Adrenal gland (tissue), 9 donors: ENCODE measurements at regions not wholly inside any gene's neighbourhood (a gene's known extent, or its start where the extent isn't known, plus 50 kb on each side); places are given as distances from the start of the nearest gene placed in this dataset.

Source experiments
- DNase-seq, 7 donors: peaks; one replicate each; pipeline ENCODE4 v3.0.0-alpha.2; 2019 to 2020
- H3K27ac ChIP-seq, 5 donors: fragments of 200-600 bp; sonication (generic) in 4 of 5; 1 replicate in 3 of 5; 2 replicates in 2 of 5; pipeline versions ENCODE4 v1.5.1 to v1.8.0; 2016 to 2020; ENCODE audit warnings: mild to moderate bottlenecking in 1 of 5
- H3K27me3 ChIP-seq: fragments of 200-600 bp; 2 replicates; pipeline ENCODE4 v1.8.0; 2021
- H3K36me3 ChIP-seq, 2 donors: fragments of 200-600 bp; replicated peaks in 1 of 2; 1 replicate in 1 of 2; 2 replicates in 1 of 2; pipeline versions ENCODE4 v1.5.1 to v1.8.0; 2018 to 2022
- H3K4me1 ChIP-seq, 2 donors: fragments of 200-600 bp; replicated peaks in 1 of 2; 1 replicate in 1 of 2; 2 replicates in 1 of 2; pipeline versions ENCODE4 v1.5.1 to v1.8.0; 2018 to 2021
- H3K4me3 ChIP-seq, 4 donors: fragments of 200-600 bp; sonication (generic) in 3 of 4; one replicate each; pipeline ENCODE4 v1.5.1; 2016 to 2018
- H3K9me3 ChIP-seq, 3 donors: fragments of 200-600 bp; sonication (generic) in 1 of 3; replicated peaks in 1 of 3; 1 replicate in 2 of 3; 2 replicates in 1 of 3; pipeline versions ENCODE4 v1.5.1 to v1.8.0; 2016 to 2021
- CTCF ChIP-seq, 6 experiments: fragments of 450-650 bp in 4 of 6; fragments of 200-600 bp in 2 of 6; sonication (generic) in 1 of 6; IDR thresholded peaks; 1 replicate in 5 of 6; 2 replicates in 1 of 6; pipeline versions ENCODE4 v1.5.1 to v1.8.0; 2016 to 2021; ENCODE audit warnings: antibody characterized with exemption in 6 of 6, mild to moderate bottlenecking in 2 of 6, moderate library complexity in 1 of 6
- POLR2A ChIP-seq, 2 donors: fragments of 450-650 bp; IDR thresholded peaks; one replicate each; pipeline ENCODE4 v1.6.1; 2017; ENCODE audit warnings: antibody characterized with exemption in 2 of 2, mild to moderate bottlenecking in 2 of 2, moderate library complexity in 1 of 2
- WGBS, 4 donors: extraction: QIAGEN DNeasy Blood & Tissue Kit in 2 of 4; methylation state at CpG; one replicate each; pipeline versions ENCODE4 v1.1.5 to v1.1.7; 2013 to 2017; 5-methylcytosine and 5-hydroxymethylcytosine counted together
- intact Hi-C, 2 donors: fragments of 100-400 bp; cut with DNase I; formaldehyde crosslinking; loops; one replicate each; pipeline versions ENCODE4 v1.14.1 to v1.15.0; 2022 to 2023
- donor health status: healthy with polysubstance abuse.
- donor health status: Bipolar disorder and iron deficiency.
- donor health status: DM: yes; HTN: yes; CAD: no.
- donor health status: DM: no; HTN: no; CAD: no.
- donor health status: DM: no; HTN: no; CAD: no.

- Histone ChIP-seq H3K36me3 (no peaks in the 10 kb centered on the region), H3K27me3 (no peaks in the 10 kb centered on the region), H3K4me3 (no peak overlapping the region), H3K4me1 (no peaks in the 10 kb centered on the region), H3K27ac (no peak overlapping the region), H3K9me3 (no peaks in the 10 kb centered on the region)
- TF ChIP-seq CTCF (IDR thresholded peaks at IDR 0.05): no peak
- no peak for TF ChIP-seq POLR2A (IDR thresholded peaks at IDR 0.05)
- DNase-seq: no peak
- intact Hi-C loops: no loop called here
- 80 to 87% (median 86%) methylated on average over 3 to 4 of the region's 4 CpGs for WGBS, 4 donors
Observed at GRCh38 chr13:19072543-19072942, 109.1 kb downstream of the TUBA3C start.

- Histone ChIP-seq H3K9me3 (no peaks in the 10 kb centered on the region), H3K27me3 (no peaks in the 10 kb centered on the region), H3K4me3 (no peak overlapping the region), H3K4me1 (no peaks in the 10 kb centered on the region), H3K27ac (no peak overlapping the region), H3K36me3 (no peaks in the 10 kb centered on the region)
- WGBS, 4 donors: 81 to 85% (median 83%) methylated on average over 5 to 11 of the region's 11 CpGs
- TF ChIP-seq CTCF (IDR thresholded peaks at IDR 0.05) (no peak), POLR2A (IDR thresholded peaks at IDR 0.05) (no peak)
- peak in 1 of 7 donors; percentile 29 for DNase-seq
- intact Hi-C loops: no loop called here
Observed at GRCh38 chr13:19071161-19071936, 110.3 kb downstream of the TUBA3C start.

GRCh38 chr13:19070398-19070735 is 111.3 kb downstream of the TUBA3C start:
- Histone ChIP-seq H3K27ac (no peak overlapping the region), H3K9me3 (no peaks in the 10 kb centered on the region), H3K4me1 (no peaks in the 10 kb centered on the region), H3K36me3 (no peaks in the 10 kb centered on the region), H3K4me3 (no peak overlapping the region), H3K27me3 (no peaks in the 10 kb centered on the region)
- TF ChIP-seq POLR2A (IDR thresholded peaks at IDR 0.05) (no peak), CTCF (IDR thresholded peaks at IDR 0.05) (no peak)
- intact Hi-C loops: no loop called here
- no peak for DNase-seq
- 74 to 85% (median 78%) methylated on average over 6 of the region's 6 CpGs for WGBS, 4 donors

- TF ChIP-seq CTCF (IDR thresholded peaks at IDR 0.05): no peak
- no peak for TF ChIP-seq POLR2A (IDR thresholded peaks at IDR 0.05)
- intact Hi-C loops: no loop called here
- 54 to 82% (median 68%) methylated on average over 3 to 5 of the region's 5 CpGs for WGBS, 4 donors
Observed at GRCh38 chr13:19069684-19070397, 111.8 kb downstream of the TUBA3C start.

More at GRCh38 chr13:19069684-19070397, 111.8 kb downstream of the TUBA3C start:
- Histone ChIP-seq H3K36me3 (no peaks in the 10 kb centered on the region), H3K27ac (no peak overlapping the region), H3K4me1 (no peaks in the 10 kb centered on the region), H3K9me3 (no peaks in the 10 kb centered on the region), H3K4me3 (no peak overlapping the region), H3K27me3 (no peaks in the 10 kb centered on the region)
- no peak for DNase-seq
